ENCODE measurements at regions not wholly inside any gene's neighbourhood (a gene's known extent, or its start where the extent isn't known, plus 50 kb on each side); places are given as distances from the start of the nearest gene placed in this dataset.

DNA sequence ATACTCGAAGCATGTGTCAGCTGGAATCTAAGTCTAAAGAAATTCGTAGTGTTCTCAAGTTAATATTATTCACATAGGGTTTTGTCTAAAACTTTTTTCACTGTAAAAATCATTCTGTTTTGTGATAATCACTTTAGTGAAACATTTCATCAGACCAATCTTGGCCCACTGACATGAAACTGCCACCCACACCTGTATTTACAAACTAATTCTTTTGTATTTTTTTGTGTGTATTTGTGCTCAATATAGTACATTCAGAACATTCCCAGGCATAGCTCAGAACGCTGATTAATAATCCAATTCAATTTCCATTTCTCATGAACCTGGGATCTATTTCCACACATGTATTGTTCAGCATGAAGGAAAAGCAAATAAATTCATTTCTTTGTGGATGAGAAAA lies 191.7 kb downstream of the RASSF9 start:
- POLR2A ChIA-PET, result no interaction called here
- TF ChIP-seq MYNN (tag by site-specific recombination; IDR thresholded peaks at IDR 0.05; ENCODE audit: borderline replicate concordance), result no peak
- no peak for TF ChIP-seq ZNF76 (tag by site-specific recombination; IDR thresholded peaks at IDR 0.05; ENCODE audit: borderline replicate concordance, low read depth)
- TF ChIP-seq, protein P1, sequence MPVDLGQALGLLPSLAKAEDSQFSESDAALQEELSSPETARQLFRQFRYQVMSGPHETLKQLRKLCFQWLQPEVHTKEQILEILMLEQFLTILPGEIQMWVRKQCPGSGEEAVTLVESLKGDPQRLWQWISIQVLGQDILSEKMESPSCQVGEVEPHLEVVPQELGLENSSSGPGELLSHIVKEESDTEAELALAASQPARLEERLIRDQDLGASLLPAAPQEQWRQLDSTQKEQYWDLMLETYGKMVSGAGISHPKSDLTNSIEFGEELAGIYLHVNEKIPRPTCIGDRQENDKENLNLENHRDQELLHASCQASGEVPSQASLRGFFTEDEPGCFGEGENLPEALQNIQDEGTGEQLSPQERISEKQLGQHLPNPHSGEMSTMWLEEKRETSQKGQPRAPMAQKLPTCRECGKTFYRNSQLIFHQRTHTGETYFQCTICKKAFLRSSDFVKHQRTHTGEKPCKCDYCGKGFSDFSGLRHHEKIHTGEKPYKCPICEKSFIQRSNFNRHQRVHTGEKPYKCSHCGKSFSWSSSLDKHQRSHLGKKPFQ (tag by site-specific recombination; IDR thresholded peaks at IDR 0.05), result no peak
- TF ChIP-seq MZF1 (tag by site-specific recombination; IDR thresholded peaks at IDR 0.05; ENCODE audit: borderline replicate concordance), result no peak
- no peak for TF ChIP-seq SCRT2 (tag by site-specific recombination; IDR thresholded peaks at IDR 0.05)
- TF ChIP-seq ZNF211 (tag by site-specific recombination; IDR thresholded peaks at IDR 0.05; ENCODE audit: low read depth), result no peak
- no peak for TF ChIP-seq ZNF785 (tag by site-specific recombination; IDR thresholded peaks at IDR 0.05)
- no peak for TF ChIP-seq IKZF3 (tag by site-specific recombination; IDR thresholded peaks at IDR 0.05)
- TF ChIP-seq ZNF292 (tag by site-specific recombination; IDR thresholded peaks at IDR 0.05; ENCODE audit: borderline replicate concordance, low read depth), result no peak
- TF ChIP-seq ZBTB20 (tag by site-specific recombination; IDR thresholded peaks at IDR 0.05), result no peak
- no peak for TF ChIP-seq GLIS1 (tag by site-specific recombination; IDR thresholded peaks at IDR 0.05)
- TF ChIP-seq, protein P2, sequence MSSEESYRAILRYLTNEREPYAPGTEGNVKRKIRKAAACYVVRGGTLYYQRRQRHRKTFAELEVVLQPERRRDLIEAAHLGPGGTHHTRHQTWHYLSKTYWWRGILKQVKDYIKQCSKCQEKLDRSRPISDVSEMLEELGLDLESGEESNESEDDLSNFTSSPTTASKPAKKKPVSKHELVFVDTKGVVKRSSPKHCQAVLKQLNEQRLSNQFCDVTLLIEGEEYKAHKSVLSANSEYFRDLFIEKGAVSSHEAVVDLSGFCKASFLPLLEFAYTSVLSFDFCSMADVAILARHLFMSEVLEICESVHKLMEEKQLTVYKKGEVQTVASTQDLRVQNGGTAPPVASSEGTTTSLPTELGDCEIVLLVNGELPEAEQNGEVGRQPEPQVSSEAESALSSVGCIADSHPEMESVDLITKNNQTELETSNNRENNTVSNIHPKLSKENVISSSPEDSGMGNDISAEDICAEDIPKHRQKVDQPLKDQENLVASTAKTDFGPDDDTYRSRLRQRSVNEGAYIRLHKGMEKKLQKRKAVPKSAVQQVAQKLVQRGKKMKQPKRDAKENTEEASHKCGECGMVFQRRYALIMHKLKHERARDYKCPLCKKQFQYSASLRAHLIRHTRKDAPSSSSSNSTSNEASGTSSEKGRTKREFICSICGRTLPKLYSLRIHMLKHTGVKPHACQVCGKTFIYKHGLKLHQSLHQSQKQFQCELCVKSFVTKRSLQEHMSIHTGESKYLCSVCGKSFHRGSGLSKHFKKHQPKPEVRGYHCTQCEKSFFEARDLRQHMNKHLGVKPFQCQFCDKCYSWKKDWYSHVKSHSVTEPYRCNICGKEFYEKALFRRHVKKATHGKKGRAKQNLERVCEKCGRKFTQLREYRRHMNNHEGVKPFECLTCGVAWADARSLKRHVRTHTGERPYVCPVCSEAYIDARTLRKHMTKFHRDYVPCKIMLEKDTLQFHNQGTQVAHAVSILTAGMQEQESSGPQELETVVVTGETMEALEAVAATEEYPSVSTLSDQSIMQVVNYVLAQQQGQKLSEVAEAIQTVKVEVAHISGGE (tag by site-specific recombination; conservative IDR thresholded peaks at IDR 0.05; ENCODE audit: low read depth), result no peak
- no peak for TF ChIP-seq GLI4 (tag by site-specific recombination; IDR thresholded peaks at IDR 0.05)
- TF ChIP-seq, protein P3, sequence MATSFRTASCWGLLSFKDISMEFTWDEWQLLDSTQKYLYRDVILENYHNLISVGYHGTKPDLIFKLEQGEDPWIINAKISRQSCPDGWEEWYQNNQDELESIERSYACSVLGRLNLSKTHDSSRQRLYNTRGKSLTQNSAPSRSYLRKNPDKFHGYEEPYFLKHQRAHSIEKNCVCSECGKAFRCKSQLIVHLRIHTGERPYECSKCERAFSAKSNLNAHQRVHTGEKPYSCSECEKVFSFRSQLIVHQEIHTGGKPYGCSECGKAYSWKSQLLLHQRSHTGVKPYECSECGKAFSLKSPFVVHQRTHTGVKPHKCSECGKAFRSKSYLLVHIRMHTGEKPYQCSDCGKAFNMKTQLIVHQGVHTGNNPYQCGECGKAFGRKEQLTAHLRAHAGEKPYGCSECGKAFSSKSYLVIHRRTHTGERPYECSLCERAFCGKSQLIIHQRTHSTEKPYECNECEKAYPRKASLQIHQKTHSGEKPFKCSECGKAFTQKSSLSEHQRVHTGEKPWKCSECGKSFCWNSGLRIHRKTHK (tag by site-specific recombination; IDR thresholded peaks at IDR 0.05), result no peak
- TF ChIP-seq, protein P4, sequence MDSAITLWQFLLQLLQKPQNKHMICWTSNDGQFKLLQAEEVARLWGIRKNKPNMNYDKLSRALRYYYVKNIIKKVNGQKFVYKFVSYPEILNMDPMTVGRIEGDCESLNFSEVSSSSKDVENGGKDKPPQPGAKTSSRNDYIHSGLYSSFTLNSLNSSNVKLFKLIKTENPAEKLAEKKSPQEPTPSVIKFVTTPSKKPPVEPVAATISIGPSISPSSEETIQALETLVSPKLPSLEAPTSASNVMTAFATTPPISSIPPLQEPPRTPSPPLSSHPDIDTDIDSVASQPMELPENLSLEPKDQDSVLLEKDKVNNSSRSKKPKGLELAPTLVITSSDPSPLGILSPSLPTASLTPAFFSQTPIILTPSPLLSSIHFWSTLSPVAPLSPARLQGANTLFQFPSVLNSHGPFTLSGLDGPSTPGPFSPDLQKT (IDR thresholded peaks at IDR 0.05; ENCODE audit: borderline replicate concordance, low read depth, low read length), result no peak
- no peak for TF ChIP-seq ZNF624 (tag by site-specific recombination; IDR thresholded peaks at IDR 0.05)
- no peak for TF ChIP-seq ZNF121 (tag by site-specific recombination; IDR thresholded peaks at IDR 0.05)
- TF ChIP-seq, protein P5, sequence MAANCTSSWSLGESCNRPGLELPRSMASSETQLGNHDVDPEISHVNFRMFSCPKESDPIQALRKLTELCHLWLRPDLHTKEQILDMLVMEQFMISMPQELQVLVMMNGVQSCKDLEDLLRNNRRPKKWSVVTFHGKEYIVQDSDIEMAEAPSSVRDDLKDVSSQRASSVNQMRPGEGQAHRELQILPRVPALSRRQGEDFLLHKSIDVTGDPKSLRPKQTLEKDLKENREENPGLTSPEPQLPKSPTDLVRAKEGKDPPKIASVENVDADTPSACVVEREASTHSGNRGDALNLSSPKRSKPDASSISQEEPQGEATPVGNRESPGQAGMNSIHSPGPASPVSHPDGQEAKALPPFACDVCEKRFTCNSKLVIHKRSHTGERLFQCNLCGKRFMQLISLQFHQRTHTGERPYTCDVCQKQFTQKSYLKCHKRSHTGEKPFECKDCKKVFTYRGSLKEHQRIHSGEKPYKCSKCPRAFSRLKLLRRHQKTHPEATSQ (tag by site-specific recombination; IDR thresholded peaks at IDR 0.05), result no peak
- no peak for TF ChIP-seq OSR2 (tag by site-specific recombination; IDR thresholded peaks at IDR 0.05)
- TF ChIP-seq ZNF658 (tag by site-specific recombination; IDR thresholded peaks at IDR 0.05), result no peak

More for the DNA sequence above, 191.7 kb downstream of the RASSF9 start:
- Histone ChIP-seq H3K27ac (ENCODE audit: extremely low read depth, low read depth, low read length) (no peak overlapping the region), H3K4me1 (ENCODE audit: control insufficient read depth, insufficient read depth, low read length) (no peaks in the 10 kb centered on the region), H3K4me3 (ENCODE audit: low read depth, low read length) (no peak overlapping the region), H3K36me3 (ENCODE audit: control insufficient read depth in 2 of 2, insufficient read depth in 1 of 2, low read length in 2 of 2) (no peaks in the 10 kb centered on the region), H3K9me3 (ENCODE audit: control insufficient read depth, insufficient read depth, low read depth, low read length) (no peaks in the 10 kb centered on the region)
- CTCF ChIA-PET, result no interaction called here

Data from HEK293 (cell line).